GM12892 (cell line): ENCODE measurements at regions not wholly inside any gene's neighbourhood (a gene's known extent, or its start where the extent isn't known, plus 50 kb on each side); places are given as distances from the start of the nearest gene placed in this dataset.

Experiments
- POLR2A ChIP-seq: IDR thresholded peaks from 2 replicates; pipeline ENCODE4 v1.6.1; 2011; ENCODE audit warnings: low read depth, low read length, control low read depth
- TAF1 ChIP-seq: IDR thresholded peaks from 2 replicates; pipeline ENCODE4 v1.6.1; 2011; ENCODE audit warnings: low read depth, mild to moderate bottlenecking, control low read depth, low read length, borderline replicate concordance

GRCh38 chr14:61611880-61612630 is 83.3 kb upstream of the HIF1A start:
- TF ChIP-seq POLR2A (no peak), TAF1 (no peak)
